DMS153 (cell line): ENCODE measurements at regions not wholly inside any gene's neighbourhood (a gene's known extent, or its start where the extent isn't known, plus 50 kb on each side); places are given as distances from the start of the nearest gene placed in this dataset.
"Not testable (repeated sequence)": the region's sequence is repeated elsewhere in the genome, so short reads cannot be mapped to it uniquely, and the experiment has no call there.

ENCODE experiments used
- DNase-seq: peaks from one replicate; lab custom pipeline; 2025; lab: John Stamatoyannopoulos, UW

- no peak for DNase-seq
Measured at GRCh38 chr9:82895822-82896110, 167.2 kb downstream of the RASEF start.

- no peak for DNase-seq
Measured at GRCh38 chr9:82903503-82903902, 159.4 kb downstream of the RASEF start.

GRCh38 chr9:82911996-82912395 is 150.9 kb downstream of the RASEF start:
- DNase-seq = no peak

- DNase-seq = no peak
Measured at GRCh38 chr9:82912645-82913044, 150.3 kb downstream of the RASEF start.

- not testable (repeated sequence) for DNase-seq
Measured at GRCh38 chr9:82916238-82916637, 146.7 kb downstream of the RASEF start.

GRCh38 chr9:82920154-82920553 is 142.8 kb downstream of the RASEF start:
- DNase-seq = no peak

- no peak for DNase-seq
Measured at GRCh38 chr9:82922686-82923085, 140.3 kb downstream of the RASEF start.

- peak; percentile 88 for DNase-seq
Measured at GRCh38 chr9:82923092-82923911, 139.6 kb downstream of the RASEF start.

GRCh38 chr9:82923912-82924605 is 138.9 kb downstream of the RASEF start:
- no peak for DNase-seq
